Mesodermal cell (in vitro differentiated cells): ENCODE measurements at regions not wholly inside any gene's neighbourhood (a gene's known extent, or its start where the extent isn't known, plus 50 kb on each side); places are given as distances from the start of the nearest gene placed in this dataset.

Experiments used
- H3K27ac ChIP-seq: 2 replicates; pipeline ENCODE4 v1.7.0; 2013; ENCODE audit warnings: mild to moderate bottlenecking, low read depth, low read length, moderate library complexity; ENCODE audit not compliant: severe bottlenecking
- H3K36me3 ChIP-seq: 2 replicates; pipeline ENCODE4 v1.7.1; 2013; ENCODE audit warnings: mild to moderate bottlenecking, low read length, moderate library complexity; ENCODE audit not compliant: control insufficient read depth, insufficient read depth
- H3K4me1 ChIP-seq: one replicate; pipeline ENCODE4 v1.7.1; 2013; ENCODE audit warnings: mild to moderate bottlenecking, low read length; ENCODE audit not compliant: insufficient read depth, control insufficient read depth, poor library complexity, severe bottlenecking
- H3K4me3 ChIP-seq: 2 replicates; pipeline ENCODE4 v1.7.0; 2013; ENCODE audit warnings: low read length, control low read depth, mild to moderate bottlenecking; ENCODE audit not compliant: insufficient read depth, poor library complexity, severe bottlenecking; ENCODE audit errors: extremely low read depth
- H3K9me3 ChIP-seq: 2 replicates; pipeline ENCODE4 v1.7.1; 2013; ENCODE audit warnings: mild to moderate bottlenecking, low read length, moderate library complexity; ENCODE audit not compliant: control insufficient read depth
- WGBS, 2 experiments: methylation state at CpG; one replicate each; pipeline ENCODE4 v1.1.5; 2013; ENCODE audit warnings: missing lambda C conversion rate in 2 of 2; ENCODE audit not compliant: insufficient coverage in 2 of 2; 5-methylcytosine and 5-hydroxymethylcytosine counted together

DNA sequence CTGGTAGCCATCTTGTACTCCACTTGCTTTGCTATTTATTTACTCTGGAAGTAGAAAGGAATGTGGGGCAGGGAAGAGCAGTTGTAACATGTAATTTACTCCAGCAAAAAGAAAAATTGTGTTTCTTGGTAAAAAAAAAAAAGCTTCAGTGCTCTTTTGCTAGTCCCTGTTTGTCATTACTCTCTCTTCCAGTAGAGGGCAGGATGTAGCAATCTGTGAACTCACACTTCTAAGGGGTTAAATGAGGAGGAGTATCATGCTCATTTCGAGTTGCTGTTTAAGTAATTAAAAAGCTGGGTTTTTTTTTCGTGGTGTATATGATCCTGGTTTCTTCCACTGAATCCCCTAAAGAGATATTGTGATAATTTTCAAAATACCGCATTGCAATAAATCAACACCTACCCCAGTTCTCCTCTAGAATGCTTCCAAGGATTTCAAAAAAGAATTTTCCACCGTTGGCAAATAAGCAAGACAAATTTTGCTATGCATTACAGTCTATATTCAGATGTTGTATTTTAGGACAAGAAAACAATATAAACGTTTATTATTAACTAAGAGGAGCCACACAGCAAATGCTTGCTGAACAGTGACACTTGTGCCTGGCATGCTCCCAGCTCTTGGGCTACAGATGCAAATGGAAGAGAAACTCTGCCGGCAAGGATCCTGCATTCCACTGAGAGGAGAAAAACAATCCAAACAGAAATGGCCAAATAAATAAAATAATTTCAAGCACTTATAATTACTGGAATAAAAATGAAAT is 261.6 kb downstream of the ASXL3 start:
- H3K36me3 ChIP-seq, result no peaks in the 10 kb centered on the region
- no peak overlapping the region for H3K4me3 ChIP-seq

DNA sequence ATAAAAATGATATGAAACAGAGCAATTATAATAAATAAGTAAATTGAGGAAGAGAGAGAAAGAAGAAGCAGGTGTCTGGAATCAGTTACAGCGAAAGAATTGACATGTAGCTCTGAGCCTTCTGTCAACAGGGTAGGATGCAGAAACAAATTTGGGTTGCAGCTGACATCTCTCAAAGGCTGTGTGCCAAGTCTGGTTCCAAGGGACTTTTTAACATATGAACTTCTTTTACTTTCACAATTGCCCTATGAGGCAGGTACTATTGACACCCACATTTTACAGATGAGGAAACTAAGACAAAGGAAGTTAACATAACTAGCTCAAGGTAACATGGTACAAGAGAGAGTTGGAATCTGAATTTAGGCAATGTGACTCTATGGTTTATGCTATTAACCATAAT is 260.0 kb downstream of the ASXL3 start:
- WGBS, 2 experiments, result 75 to 100% methylated on average over 1 of the region's 1 CpG
- Histone ChIP-seq H3K9me3 (no peaks in the 10 kb centered on the region), H3K36me3 (no peaks in the 10 kb centered on the region), H3K4me3 (no peak overlapping the region), H3K27ac (no peak overlapping the region), H3K4me1 (no peaks in the 10 kb centered on the region)

More for the DNA sequence above, 261.6 kb downstream of the ASXL3 start:
- no peaks in the 10 kb centered on the region for H3K9me3 ChIP-seq
- WGBS, 2 experiments, result 0 to 20% methylated on average over 1 of the region's 6 CpGs
- H3K27ac ChIP-seq, result no peak overlapping the region
- H3K4me1 ChIP-seq, result no peaks in the 10 kb centered on the region

DNA sequence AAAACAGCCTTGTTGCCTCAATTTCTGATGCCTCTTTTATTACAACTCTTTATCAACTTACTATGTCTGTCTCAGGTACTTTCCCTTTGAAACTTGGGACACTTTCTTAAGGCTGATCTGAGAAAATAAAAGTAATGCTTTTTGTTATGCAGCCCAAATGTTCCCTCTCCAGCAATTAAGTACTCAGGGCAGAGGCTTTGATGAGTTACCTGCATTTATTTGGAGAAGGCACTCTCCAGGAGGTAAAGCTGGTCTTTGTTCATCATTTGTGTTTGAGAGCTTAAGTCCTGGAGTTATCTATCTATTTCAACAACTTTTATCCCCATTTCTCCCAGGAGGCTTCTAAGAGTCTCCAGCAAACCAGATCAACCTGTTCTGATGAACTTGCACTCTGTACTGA is 259.2 kb downstream of the ASXL3 start:
- H3K27ac ChIP-seq, result no peak overlapping the region

DNA sequence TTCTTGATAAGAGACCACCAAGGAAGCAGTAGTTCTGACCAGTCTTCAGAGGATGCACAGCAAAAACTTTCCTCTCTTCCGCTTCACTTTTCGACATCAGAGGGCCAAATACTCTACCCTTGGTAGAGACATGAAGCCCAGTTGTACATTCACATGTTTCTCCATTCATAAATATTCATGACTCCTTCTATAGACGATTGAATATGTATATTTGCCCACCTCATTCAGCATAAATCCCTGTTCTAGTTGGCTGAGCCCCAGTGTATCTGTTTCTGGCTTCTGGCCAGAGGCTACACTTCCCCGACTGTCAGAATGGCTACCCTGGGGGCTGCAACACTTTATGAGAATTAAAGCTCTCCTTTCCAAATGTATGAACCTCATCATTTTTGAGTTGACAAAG is 258.5 kb downstream of the ASXL3 start:
- no peak overlapping the region for H3K27ac ChIP-seq
- H3K4me3 ChIP-seq, result no peak overlapping the region
- H3K9me3 ChIP-seq, result peaks cover 4% of the 10 kb centered on the region
- WGBS, 2 experiments, result 92 to 93% methylated on average over 3 of the region's 4 CpGs
- H3K4me1 ChIP-seq, result no peaks in the 10 kb centered on the region
- H3K36me3 ChIP-seq, result no peaks in the 10 kb centered on the region

More for the DNA sequence above, 259.2 kb downstream of the ASXL3 start:
- H3K4me3 ChIP-seq, result no peak overlapping the region
- peaks cover 3% of the 10 kb centered on the region for H3K9me3 ChIP-seq
- no peaks in the 10 kb centered on the region for H3K36me3 ChIP-seq
- no peaks in the 10 kb centered on the region for H3K4me1 ChIP-seq

DNA sequence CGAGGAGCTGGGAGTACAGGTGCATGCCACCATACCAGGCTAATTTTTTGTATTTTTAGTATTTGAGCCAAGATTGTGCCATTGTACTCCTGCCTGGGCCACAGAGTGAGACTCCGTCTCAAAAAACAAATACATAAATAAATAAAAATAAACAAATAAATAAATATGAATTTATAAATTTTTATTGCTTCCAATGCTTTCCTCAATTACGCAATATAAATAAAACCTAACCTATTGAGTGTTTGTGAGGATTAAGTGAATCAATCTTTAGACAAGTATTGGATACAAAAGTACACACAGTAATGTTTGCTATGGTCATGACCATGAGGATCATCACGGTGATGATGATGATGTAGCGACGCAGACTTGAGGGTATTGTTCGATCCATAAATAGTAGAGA is 257.4 kb downstream of the ASXL3 start:
- Histone ChIP-seq H3K27ac (no peak overlapping the region), H3K4me1 (no peaks in the 10 kb centered on the region), H3K9me3 (peaks cover 4% of the 10 kb centered on the region), H3K4me3 (no peak overlapping the region), H3K36me3 (no peaks in the 10 kb centered on the region)
- 94 to 100% methylated on average over 4 of the region's 7 CpGs for WGBS, 2 experiments

DNA sequence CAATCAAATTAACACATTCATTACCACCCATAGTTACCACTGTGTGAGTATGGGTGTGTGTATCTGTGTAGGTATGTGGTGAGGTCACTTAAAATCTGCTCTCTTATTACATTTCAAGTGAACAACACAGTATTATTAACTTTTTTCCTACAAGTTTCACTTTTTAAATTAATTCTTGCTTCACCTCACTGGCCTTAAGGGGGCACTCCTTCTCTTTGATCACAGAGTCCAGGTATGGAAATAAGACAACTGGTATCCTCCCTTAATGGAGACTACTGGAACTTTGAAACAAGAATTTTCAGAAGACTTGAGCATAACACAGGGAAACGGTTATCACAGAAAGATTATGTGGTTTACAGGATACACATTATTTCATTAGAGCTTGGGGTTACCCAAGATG is 255.8 kb downstream of the ASXL3 start:
- no peak overlapping the region for H3K4me3 ChIP-seq
- no peaks in the 10 kb centered on the region for H3K36me3 ChIP-seq
- H3K4me1 ChIP-seq, result no peaks in the 10 kb centered on the region
- WGBS, 2 experiments, result no CpG with 5 or more reads among the region's 1 CpG
- H3K9me3 ChIP-seq, result peaks cover 4% of the 10 kb centered on the region
- H3K27ac ChIP-seq, result no peak overlapping the region

DNA sequence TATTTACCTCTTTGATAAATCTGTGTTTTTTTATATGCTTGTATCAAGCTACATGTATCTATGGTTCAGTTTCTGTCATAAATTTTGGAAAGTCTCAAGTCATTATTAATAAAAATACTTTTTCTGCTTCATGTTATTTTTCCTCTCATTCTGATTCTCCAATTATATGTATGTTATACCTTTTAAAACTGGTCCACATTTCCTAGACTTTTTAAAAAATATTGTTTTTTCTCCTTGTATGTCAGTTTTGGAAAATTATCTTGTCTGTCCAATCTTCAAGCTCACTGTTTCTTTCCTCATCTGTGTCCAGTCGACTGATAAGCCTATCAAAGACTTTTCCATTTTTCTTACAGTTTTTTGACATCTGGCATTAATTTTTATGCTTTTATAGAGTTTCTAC is 253.4 kb downstream of the ASXL3 start:
- Histone ChIP-seq H3K27ac (no peak overlapping the region), H3K4me3 (no peak overlapping the region), H3K9me3 (peaks cover 4% of the 10 kb centered on the region), H3K4me1 (no peaks in the 10 kb centered on the region), H3K36me3 (no peaks in the 10 kb centered on the region)
- WGBS, 2 experiments, result 60% methylated on average over 1 of the region's 1 CpG; no CpG with 5 or more reads in 1 of the 2 experiments

DNA sequence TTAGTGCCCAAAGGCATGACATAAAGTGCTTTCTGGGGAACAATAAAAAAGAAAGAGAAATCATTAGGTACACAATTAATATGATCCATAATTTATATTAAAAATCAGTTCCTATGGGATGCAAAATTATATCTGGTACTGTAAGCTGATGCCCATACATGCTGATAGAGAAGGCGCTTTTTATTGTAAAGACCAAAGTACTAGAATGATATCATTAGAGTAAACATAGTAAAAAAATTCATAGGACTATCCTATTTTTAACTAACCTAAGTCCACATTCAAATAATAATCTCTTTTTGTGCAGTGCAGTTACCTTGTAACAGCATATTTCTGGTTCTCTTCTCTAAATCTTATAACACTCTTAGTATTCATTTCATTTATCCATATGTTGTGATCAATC is 252.2 kb downstream of the ASXL3 start:
- no CpG with 5 or more reads among the region's 1 CpG for WGBS, 2 experiments
- H3K4me1 ChIP-seq, result no peaks in the 10 kb centered on the region
- H3K4me3 ChIP-seq, result no peak overlapping the region
- H3K36me3 ChIP-seq, result no peaks in the 10 kb centered on the region
- no peak overlapping the region for H3K27ac ChIP-seq
- H3K9me3 ChIP-seq, result peaks cover 4% of the 10 kb centered on the region

DNA sequence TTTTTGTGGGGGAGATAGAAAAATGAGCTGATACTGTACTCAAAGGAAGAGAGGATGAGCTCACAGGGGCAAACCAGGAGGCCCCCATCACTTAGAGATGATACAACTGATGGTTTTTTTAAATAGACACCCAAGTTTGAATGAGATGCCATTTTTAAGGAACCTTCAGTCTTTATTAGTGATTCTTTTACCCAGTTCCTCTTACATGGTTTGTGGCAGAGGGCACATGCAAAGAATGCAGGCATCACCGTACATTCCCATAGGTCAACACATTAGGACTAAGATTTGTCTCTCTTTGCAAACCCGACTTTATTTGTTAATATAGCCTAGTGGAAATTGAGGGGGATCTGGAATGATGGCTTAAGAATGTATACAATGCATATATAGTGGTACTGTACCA is 250.9 kb downstream of the ASXL3 start:
- Histone ChIP-seq H3K36me3 (no peaks in the 10 kb centered on the region), H3K4me3 (no peak overlapping the region), H3K27ac (no peak overlapping the region), H3K4me1 (no peaks in the 10 kb centered on the region), H3K9me3 (peaks cover 4% of the 10 kb centered on the region)
- WGBS, 2 experiments, result 80% methylated on average over 1 of the region's 2 CpGs; no CpG with 5 or more reads in 1 of the 2 experiments

DNA sequence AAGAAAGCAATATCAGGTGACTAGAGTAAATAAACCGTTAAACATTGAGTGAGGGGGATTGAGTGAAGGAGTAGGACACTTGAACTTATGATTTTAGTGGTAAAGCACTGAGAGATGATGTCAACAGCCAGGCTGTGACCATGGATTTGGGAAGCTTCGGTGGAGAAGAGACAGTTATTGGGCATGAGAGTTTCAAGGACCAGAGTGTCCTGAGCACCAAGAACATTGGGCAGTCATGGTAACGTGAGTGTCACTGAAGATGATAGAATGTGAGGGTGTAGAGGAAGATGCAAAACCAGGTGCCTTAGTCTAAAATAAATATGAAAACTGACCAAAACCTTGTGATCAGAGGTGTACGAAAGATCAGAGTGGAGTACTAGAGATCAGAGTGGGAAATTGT is 248.1 kb downstream of the ASXL3 start:
- H3K27ac ChIP-seq, result no peak overlapping the region
- H3K4me1 ChIP-seq, result no peaks in the 10 kb centered on the region
- WGBS, 2 experiments, result 89% methylated on average over 3 to 4 of the region's 4 CpGs
- H3K36me3 ChIP-seq, result no peaks in the 10 kb centered on the region
- no peaks in the 10 kb centered on the region for H3K9me3 ChIP-seq
- no peak overlapping the region for H3K4me3 ChIP-seq

DNA sequence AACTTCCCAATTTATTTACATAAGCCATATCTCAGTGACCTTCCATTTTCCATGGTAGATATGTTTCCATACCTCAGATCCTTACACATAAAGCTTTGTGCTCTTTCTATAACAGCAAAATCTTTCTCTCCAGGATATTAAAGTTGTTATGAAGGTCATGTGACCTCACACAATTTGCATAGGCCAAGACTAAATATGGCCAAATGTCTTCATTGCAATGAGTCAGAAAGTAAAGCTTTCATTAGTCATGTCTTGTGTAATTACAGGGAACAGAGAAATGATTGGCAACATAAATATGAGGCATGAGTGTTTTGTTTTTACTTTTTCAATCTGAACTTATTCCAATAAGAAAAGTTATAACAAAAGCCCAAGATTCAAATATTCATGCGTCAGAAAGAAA is 243.5 kb downstream of the ASXL3 start:
- H3K9me3 ChIP-seq, result peaks cover 4% of the 10 kb centered on the region
- peaks cover 8% of the 10 kb centered on the region for H3K4me1 ChIP-seq
- WGBS, 2 experiments, result 80 to 83% methylated on average over 1 of the region's 1 CpG
- no peak overlapping the region for H3K27ac ChIP-seq
- no peaks in the 10 kb centered on the region for H3K36me3 ChIP-seq
- no peak overlapping the region for H3K4me3 ChIP-seq
